Gastrocnemius medialis (tissue), 4 donors: ENCODE measurements at regions not wholly inside any gene's neighbourhood (a gene's known extent, or its start where the extent isn't known, plus 50 kb on each side); places are given as distances from the start of the nearest gene placed in this dataset.

Experiments used
- POLR2A ChIP-seq, 2 donors: fragments of 450-650 bp; IDR thresholded peaks; one replicate each; pipeline ENCODE4 v1.6.1; 2017; ENCODE audit warnings: antibody characterized with exemption in 2 of 2, mild to moderate bottlenecking in 2 of 2, moderate library complexity in 2 of 2
- TF ChIP-seq, protein P1 (sequence below), 5 experiments: fragments of 450-650 bp in 3 of 5; fragments of 200-600 bp in 2 of 5; sonication (generic) in 2 of 5; IDR thresholded peaks in 4 of 5; conservative IDR thresholded peaks in 1 of 5; 1 replicate in 4 of 5; 2 replicates in 1 of 5; pipeline ENCODE4 v1.5.1; 2016 to 2019; ENCODE audit warnings: antibody characterized with exemption in 5 of 5, mild to moderate bottlenecking in 3 of 5, moderate library complexity in 3 of 5

DNA sequence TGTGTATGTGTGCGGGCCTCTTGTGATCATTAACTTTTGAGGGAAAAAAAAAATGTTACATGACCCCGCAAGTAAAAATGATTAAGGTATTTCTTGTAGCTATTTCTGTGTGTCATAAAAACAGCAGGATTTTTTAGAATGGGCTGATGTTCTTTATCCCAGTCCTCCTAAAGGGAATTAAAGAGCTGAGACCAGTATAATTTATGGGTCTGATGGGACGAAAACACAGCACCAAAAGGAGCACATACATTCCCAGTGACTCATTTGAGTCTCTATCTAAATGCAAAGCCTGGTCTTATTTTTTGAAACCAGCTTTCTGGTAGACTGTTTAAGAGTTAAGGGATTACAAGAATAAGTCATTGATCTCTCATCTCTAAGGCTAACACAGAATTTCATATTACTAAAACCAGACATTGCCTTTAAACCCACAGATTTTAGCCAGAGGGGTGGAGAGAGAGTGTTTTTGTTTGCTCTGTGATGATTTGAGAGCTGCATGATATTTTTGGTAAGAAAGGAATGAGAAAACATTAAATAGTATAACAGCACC is 342.3 kb upstream of the EPHA4 start:
- TF ChIP-seq, protein P1, sequence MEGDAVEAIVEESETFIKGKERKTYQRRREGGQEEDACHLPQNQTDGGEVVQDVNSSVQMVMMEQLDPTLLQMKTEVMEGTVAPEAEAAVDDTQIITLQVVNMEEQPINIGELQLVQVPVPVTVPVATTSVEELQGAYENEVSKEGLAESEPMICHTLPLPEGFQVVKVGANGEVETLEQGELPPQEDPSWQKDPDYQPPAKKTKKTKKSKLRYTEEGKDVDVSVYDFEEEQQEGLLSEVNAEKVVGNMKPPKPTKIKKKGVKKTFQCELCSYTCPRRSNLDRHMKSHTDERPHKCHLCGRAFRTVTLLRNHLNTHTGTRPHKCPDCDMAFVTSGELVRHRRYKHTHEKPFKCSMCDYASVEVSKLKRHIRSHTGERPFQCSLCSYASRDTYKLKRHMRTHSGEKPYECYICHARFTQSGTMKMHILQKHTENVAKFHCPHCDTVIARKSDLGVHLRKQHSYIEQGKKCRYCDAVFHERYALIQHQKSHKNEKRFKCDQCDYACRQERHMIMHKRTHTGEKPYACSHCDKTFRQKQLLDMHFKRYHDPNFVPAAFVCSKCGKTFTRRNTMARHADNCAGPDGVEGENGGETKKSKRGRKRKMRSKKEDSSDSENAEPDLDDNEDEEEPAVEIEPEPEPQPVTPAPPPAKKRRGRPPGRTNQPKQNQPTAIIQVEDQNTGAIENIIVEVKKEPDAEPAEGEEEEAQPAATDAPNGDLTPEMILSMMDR (IDR thresholded peaks at IDR 0.05 in 4 of 5, conservative IDR thresholded peaks at IDR 0.05 in 1 of 5) = no peak
- TF ChIP-seq POLR2A (IDR thresholded peaks at IDR 0.05) = no peak
